Transverse colon (tissue), 3 donors: ENCODE measurements at regions not wholly inside any gene's neighbourhood (a gene's known extent, or its start where the extent isn't known, plus 50 kb on each side); places are given as distances from the start of the nearest gene placed in this dataset.

ENCODE experiments used
- CTCF ChIP-seq, 5 experiments: fragments of 200-600 bp in 3 of 5; fragments of 450-650 bp in 2 of 5; sonication (generic) in 3 of 5; IDR thresholded peaks; 1 replicate in 2 of 5; 2 replicates in 3 of 5; pipeline ENCODE4 v1.5.1; 2016 to 2017; ENCODE audit warnings: antibody characterized with exemption in 5 of 5, inconsistent platforms in 3 of 5, mild to moderate bottlenecking in 2 of 5, moderate library complexity in 1 of 5
- EP300 ChIP-seq: sonication (generic); formaldehyde crosslinking; IDR thresholded peaks from one replicate; pipeline ENCODE4 v1.6.1; 2017; ENCODE audit warnings: antibody characterized with exemption, low read depth
- POLR2A ChIP-seq: fragments of 450-650 bp; IDR thresholded peaks from one replicate; pipeline ENCODE4 v1.6.1; 2016; ENCODE audit warnings: antibody characterized with exemption, mild to moderate bottlenecking, moderate library complexity

- TF ChIP-seq POLR2A = no peak
- no peak for TF ChIP-seq CTCF (IDR thresholded peaks at IDR 0.05)
- TF ChIP-seq EP300 = no peak
Observed at GRCh38 chr3:64352639-64352992, 127.3 kb upstream of the PRICKLE2 start.
